ENCODE measurements at regions not wholly inside any gene's neighbourhood (a gene's known extent, or its start where the extent isn't known, plus 50 kb on each side); places are given as distances from the start of the nearest gene placed in this dataset.

- TF ChIP-seq CTCF (IDR thresholded peaks at IDR 0.05): no peak
- TF ChIP-seq POLR2A (IDR thresholded peaks at IDR 0.05): no peak
These were observed 979.0 kb downstream of the TMEM121 start for GRCh38 chr14:106505366-106505765.
